Stimulated activated CD4-positive, alpha-beta T cell treated with anti-CD3 and anti-CD28 coated beads, Interleukin-2, amount 100 ng/mL, for 24 hours (primary cell): ENCODE measurements at regions not wholly inside any gene's neighbourhood (a gene's known extent, or its start where the extent isn't known, plus 50 kb on each side); places are given as distances from the start of the nearest gene placed in this dataset.
A peak's percentile ranks its signal among the peaks of the same experiment; 100 is the strongest.
"Not testable (repeated sequence)": the region's sequence is repeated elsewhere in the genome, so short reads cannot be mapped to it uniquely, and the experiment has no call there.

ENCODE experiments used
- DNase-seq, 2 donors: peaks; one replicate each; pipeline ENCODE4 v3.0.0-alpha.2; 2020

- DNase-seq, result no peak
Observed at GRCh38 chr3:98644168-98644567, 50.8 kb upstream of the CPOX start.

GRCh38 chr3:98645039-98645438 lies 51.6 kb upstream of the CPOX start:
- no peak for DNase-seq

- DNase-seq, result no peak
Observed at GRCh38 chr3:98646680-98647079, 53.3 kb upstream of the CPOX start.

GRCh38 chr3:98647197-98647596 lies 53.8 kb upstream of the CPOX start:
- no peak for DNase-seq

- no peak for DNase-seq
Observed at GRCh38 chr3:98650971-98651779, 57.8 kb upstream of the CPOX start.

GRCh38 chr3:98651780-98652077 lies 58.3 kb upstream of the CPOX start:
- DNase-seq, result no peak

GRCh38 chr3:98655666-98656065 lies 62.3 kb upstream of the CPOX start:
- no peak for DNase-seq

GRCh38 chr3:98657457-98657856 lies 64.0 kb upstream of the CPOX start:
- peak; percentile 20 to 55 for DNase-seq

GRCh38 chr3:98662699-98663098 lies 69.3 kb upstream of the CPOX start:
- DNase-seq, result no peak

GRCh38 chr3:98670020-98670419 lies 76.6 kb upstream of the CPOX start:
- no peak for DNase-seq

GRCh38 chr3:98679986-98680385 lies 83.2 kb upstream of the ST3GAL6 start:
- no peak for DNase-seq

GRCh38 chr3:98680723-98681122 lies 82.4 kb upstream of the ST3GAL6 start:
- no peak for DNase-seq

GRCh38 chr3:98681486-98681885 lies 81.7 kb upstream of the ST3GAL6 start:
- no peak for DNase-seq

GRCh38 chr3:98682391-98682790 lies 80.7 kb upstream of the ST3GAL6 start:
- DNase-seq, result not testable (repeated sequence)

- no peak for DNase-seq
Observed at GRCh38 chr3:98688363-98688762, 74.8 kb upstream of the ST3GAL6 start.

GRCh38 chr3:98690876-98691275 lies 72.3 kb upstream of the ST3GAL6 start:
- DNase-seq, result no peak

GRCh38 chr3:98691897-98692296 lies 71.2 kb upstream of the ST3GAL6 start:
- no peak for DNase-seq

- no peak for DNase-seq
Observed at GRCh38 chr3:98692787-98693473, 70.2 kb upstream of the ST3GAL6 start.

- DNase-seq, result no peak
Observed at GRCh38 chr3:98695796-98696195, 67.3 kb upstream of the ST3GAL6 start.

- DNase-seq, result not testable (repeated sequence)
Observed at GRCh38 chr3:98696296-98696695, 66.8 kb upstream of the ST3GAL6 start.

GRCh38 chr3:98697225-98697624 lies 65.9 kb upstream of the ST3GAL6 start:
- DNase-seq, result no peak

- DNase-seq, result no peak
Observed at GRCh38 chr3:98699132-98699531, 64.0 kb upstream of the ST3GAL6 start.

GRCh38 chr3:98701071-98701675 lies 62.0 kb upstream of the ST3GAL6 start:
- no peak for DNase-seq

- DNase-seq, result no peak
Observed at GRCh38 chr3:98702166-98702565, 61.0 kb upstream of the ST3GAL6 start.
